ENCODE measurements at regions not wholly inside any gene's neighbourhood (a gene's known extent, or its start where the extent isn't known, plus 50 kb on each side); places are given as distances from the start of the nearest gene placed in this dataset.
A peak's percentile ranks its signal among the peaks of the same experiment; 100 is the strongest.

DNA sequence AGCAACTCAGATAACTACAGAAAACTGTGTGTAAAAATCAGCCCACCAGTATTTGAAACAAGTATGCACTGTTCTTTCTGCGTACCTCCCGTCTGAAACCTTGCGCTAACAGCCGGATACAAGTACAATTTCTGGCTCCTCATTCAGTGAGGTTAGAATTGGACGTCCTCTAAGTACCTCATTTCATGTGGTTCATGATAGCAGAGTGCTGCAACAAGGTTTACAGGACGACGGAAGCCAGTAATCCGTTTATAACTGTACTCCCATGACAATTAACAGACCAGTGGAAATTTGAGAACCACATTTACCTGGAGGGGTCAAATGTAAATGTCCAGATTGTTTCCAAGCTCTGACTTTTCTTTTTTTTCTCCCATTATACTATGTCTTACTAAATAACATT is 52.9 kb upstream of the TENM3 start:
- DNase-seq (ENCODE audit: low read depth): peak; percentile 6
- no peak overlapping the region for H3K4me3 ChIP-seq (replicated peaks; ENCODE audit: low read depth, low read length)
- TF ChIP-seq, protein P1, sequence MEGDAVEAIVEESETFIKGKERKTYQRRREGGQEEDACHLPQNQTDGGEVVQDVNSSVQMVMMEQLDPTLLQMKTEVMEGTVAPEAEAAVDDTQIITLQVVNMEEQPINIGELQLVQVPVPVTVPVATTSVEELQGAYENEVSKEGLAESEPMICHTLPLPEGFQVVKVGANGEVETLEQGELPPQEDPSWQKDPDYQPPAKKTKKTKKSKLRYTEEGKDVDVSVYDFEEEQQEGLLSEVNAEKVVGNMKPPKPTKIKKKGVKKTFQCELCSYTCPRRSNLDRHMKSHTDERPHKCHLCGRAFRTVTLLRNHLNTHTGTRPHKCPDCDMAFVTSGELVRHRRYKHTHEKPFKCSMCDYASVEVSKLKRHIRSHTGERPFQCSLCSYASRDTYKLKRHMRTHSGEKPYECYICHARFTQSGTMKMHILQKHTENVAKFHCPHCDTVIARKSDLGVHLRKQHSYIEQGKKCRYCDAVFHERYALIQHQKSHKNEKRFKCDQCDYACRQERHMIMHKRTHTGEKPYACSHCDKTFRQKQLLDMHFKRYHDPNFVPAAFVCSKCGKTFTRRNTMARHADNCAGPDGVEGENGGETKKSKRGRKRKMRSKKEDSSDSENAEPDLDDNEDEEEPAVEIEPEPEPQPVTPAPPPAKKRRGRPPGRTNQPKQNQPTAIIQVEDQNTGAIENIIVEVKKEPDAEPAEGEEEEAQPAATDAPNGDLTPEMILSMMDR (IDR thresholded peaks at IDR 0.05; ENCODE audit: low read length, missing control alignments): no peak

DNA sequence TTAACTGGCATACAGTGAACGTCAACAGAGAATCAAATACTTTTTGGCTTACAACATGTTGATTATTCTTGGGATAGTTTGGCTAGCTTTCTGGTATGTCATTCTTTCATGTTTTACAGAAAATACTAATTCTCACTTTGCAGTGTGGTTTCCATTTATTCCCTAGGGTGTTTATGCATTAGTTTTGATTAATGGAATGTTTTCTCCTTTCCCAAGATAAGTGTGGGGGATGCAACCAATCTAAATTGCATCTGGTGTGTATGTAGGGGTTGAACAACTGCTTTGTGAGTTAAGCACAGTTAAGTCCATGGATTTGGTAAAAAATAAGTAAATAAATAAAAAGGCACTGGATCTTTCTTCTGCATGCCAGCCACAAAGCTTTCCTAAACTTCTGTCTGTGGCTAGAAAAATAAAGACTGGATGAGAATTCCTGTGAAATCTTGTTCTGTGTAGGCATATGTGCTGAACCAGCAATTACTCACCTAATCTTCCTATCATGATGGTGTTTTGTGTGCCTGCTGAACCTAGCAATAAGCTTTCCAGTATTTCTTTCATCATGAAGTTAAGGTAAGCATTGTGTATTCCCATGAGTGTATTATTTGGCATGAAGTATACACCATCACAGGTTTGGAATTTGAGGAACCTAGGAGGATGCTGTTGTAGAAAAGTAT is 50.6 kb upstream of the TENM3 start:
- TF ChIP-seq, protein P1 (IDR thresholded peaks at IDR 0.05; ENCODE audit: low read length, missing control alignments): no peak
- no peak overlapping the region for H3K4me3 ChIP-seq (replicated peaks; ENCODE audit: low read depth, low read length)
- peak; percentile 35 for DNase-seq (ENCODE audit: low read depth)

DNA sequence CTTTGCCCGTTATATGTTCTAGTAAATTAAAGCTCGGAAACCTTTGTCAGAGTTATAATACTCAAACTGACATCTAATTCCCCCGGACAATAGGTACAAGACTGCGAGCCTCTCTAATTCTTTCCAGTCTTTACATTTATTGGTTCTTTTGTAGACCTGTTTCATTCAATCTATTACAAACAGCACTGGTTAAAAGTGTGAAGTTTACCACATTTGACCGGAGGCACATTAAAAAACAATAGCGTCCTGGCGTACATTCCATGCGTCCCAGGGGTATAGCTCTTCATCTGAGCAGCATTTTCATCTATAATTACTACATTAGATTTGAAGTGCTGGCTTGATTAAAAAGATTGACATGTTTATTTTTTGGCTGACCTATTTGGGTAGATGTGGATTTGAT is 49.9 kb upstream of the TENM3 start:
- TF ChIP-seq, protein P1 (IDR thresholded peaks at IDR 0.05; ENCODE audit: low read length, missing control alignments): no peak
- no peak for DNase-seq (ENCODE audit: low read depth)
- H3K4me3 ChIP-seq (replicated peaks; ENCODE audit: low read depth, low read length): no peak overlapping the region
